Rectal smooth muscle tissue (tissue), 1 donor: ENCODE measurements at regions not wholly inside any gene's neighbourhood (a gene's known extent, or its start where the extent isn't known, plus 50 kb on each side); places are given as distances from the start of the nearest gene placed in this dataset.
"Not testable (repeated sequence)": the region's sequence is repeated elsewhere in the genome, so short reads cannot be mapped to it uniquely, and the experiment has no call there.

Experiments used
- H3K27ac ChIP-seq: one replicate; pipeline ENCODE4 v1.7.0; 2013; ENCODE audit warnings: low read depth, low read length, inconsistent platforms
- H3K27me3 ChIP-seq: one replicate; pipeline ENCODE4 v1.7.0; 2013; ENCODE audit warnings: low read length; ENCODE audit not compliant: control insufficient read depth, insufficient read depth
- H3K36me3 ChIP-seq: one replicate; pipeline ENCODE4 v1.7.0; 2013; ENCODE audit warnings: low read length; ENCODE audit not compliant: control insufficient read depth, insufficient read depth
- H3K4me1 ChIP-seq: one replicate; pipeline ENCODE4 v1.7.0; 2013; ENCODE audit warnings: low read length; ENCODE audit not compliant: control insufficient read depth, insufficient read depth
- H3K4me3 ChIP-seq: one replicate; pipeline ENCODE4 v1.7.0; 2013; ENCODE audit warnings: low read length
- H3K9ac ChIP-seq: one replicate; pipeline ENCODE4 v1.7.0; 2013; ENCODE audit warnings: low read length

- H3K27me3 ChIP-seq, H3K27ac ChIP-seq, H3K4me1 ChIP-seq, H3K9ac ChIP-seq, H3K4me3 ChIP-seq, H3K36me3 ChIP-seq: not testable (repeated sequence)
Measured at GRCh38 chr9:63912451-63912850, 1372.6 kb downstream of the FOXD4L5 start.

- H3K27ac ChIP-seq, H3K4me1 ChIP-seq, H3K36me3 ChIP-seq, H3K9ac ChIP-seq, H3K27me3 ChIP-seq, H3K4me3 ChIP-seq: not testable (repeated sequence)
Measured at GRCh38 chr9:63909076-63909475, 1375.9 kb downstream of the FOXD4L5 start.

- not testable (repeated sequence) for H3K27ac ChIP-seq, H3K36me3 ChIP-seq, H3K9ac ChIP-seq, H3K27me3 ChIP-seq, H3K4me3 ChIP-seq, H3K4me1 ChIP-seq
Measured at GRCh38 chr9:63899637-63900190, 1385.3 kb downstream of the FOXD4L5 start.

DNA sequence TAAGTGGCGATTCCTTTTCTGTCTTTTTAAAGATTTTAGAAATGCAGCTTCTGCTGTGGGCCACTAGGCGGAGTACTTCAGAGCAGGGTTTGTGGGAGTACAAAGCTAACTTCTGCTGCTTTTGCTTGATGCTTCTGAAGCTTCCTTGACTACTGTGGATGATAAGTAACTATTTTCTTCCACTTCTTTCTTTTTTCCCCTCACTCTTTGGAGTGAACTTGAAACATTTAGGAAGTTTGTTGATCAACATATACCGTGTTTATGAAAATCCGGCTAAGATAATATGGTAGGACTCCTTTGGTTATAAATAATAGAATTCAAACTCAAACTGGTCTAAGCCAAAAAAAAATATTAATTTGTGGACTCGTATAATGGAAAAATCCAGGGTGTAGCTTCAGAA, 1403.6 kb downstream of the FOXD4L5 start:
- not testable (repeated sequence) for H3K4me1 ChIP-seq

GRCh38 chr9:63876380-63876779, 1408.6 kb downstream of the FOXD4L5 start:
- not testable (repeated sequence) for H3K9ac ChIP-seq, H3K36me3 ChIP-seq, H3K27ac ChIP-seq, H3K4me3 ChIP-seq, H3K27me3 ChIP-seq, H3K4me1 ChIP-seq

More for the DNA sequence above, 1403.6 kb downstream of the FOXD4L5 start:
- H3K9ac ChIP-seq, H3K27ac ChIP-seq, H3K36me3 ChIP-seq, H3K27me3 ChIP-seq, H3K4me3 ChIP-seq: not testable (repeated sequence)

DNA sequence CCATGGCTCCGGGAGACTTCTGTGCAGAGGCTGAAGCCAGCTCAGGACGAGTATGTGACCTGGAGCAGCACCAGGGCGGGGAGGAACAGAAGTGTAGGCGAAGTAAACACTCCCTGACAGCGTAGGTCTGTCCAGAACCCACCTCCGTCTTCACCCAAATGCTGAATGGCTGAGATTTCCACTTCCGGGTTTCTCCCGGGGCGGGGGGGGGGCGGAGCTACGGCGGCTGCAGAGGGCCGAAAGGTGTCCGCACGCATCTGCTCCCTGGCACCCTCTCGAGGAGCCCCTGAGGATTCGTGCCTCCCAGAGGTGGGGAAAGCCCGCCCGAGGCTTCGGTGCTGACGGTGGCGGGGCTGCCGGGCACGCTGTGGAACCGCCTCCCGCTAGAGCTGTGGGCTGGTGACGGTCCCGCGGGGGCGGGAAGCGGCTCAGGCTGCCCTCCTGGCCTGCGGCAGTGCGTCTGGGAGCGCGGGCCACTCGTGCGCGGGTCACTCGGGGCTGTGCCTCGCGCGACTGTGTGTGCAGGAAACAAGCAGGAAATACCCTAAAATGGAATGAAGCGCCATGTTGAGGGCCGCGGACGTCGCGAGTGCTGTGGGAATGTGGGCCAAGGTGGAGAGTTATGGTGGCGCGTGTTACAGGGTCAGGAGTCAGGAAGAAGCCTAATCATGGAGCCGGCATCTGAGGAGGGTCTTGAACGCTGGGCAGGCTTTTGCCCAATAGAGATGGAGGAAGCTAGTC, 1425.4 kb downstream of the FOXD4L5 start:
- Histone ChIP-seq H3K4me3 (no peak overlapping the region), H3K27me3 (no peaks in the 10 kb centered on the region), H3K4me1 (no peaks in the 10 kb centered on the region), H3K36me3 (no peaks in the 10 kb centered on the region), H3K27ac (no peak overlapping the region), H3K9ac (no peak overlapping the region)

GRCh38 chr9:63859090-63859474, 1425.9 kb downstream of the FOXD4L5 start:
- H3K36me3 ChIP-seq, H3K27ac ChIP-seq, H3K4me3 ChIP-seq, H3K4me1 ChIP-seq, H3K9ac ChIP-seq, H3K27me3 ChIP-seq: not testable (repeated sequence)

- not testable (repeated sequence) for H3K36me3 ChIP-seq, H3K27ac ChIP-seq, H3K27me3 ChIP-seq, H3K4me1 ChIP-seq, H3K9ac ChIP-seq, H3K4me3 ChIP-seq
Measured at GRCh38 chr9:63853140-63853751, 1431.8 kb downstream of the FOXD4L5 start.

GRCh38 chr9:63824804-63825203, 1460.2 kb downstream of the FOXD4L5 start:
- not testable (repeated sequence) for H3K27ac ChIP-seq, H3K9ac ChIP-seq

GRCh38 chr9:63823375-63824201, 1461.4 kb downstream of the FOXD4L5 start:
- H3K4me1 ChIP-seq, H3K4me3 ChIP-seq, H3K9ac ChIP-seq, H3K36me3 ChIP-seq, H3K27ac ChIP-seq, H3K27me3 ChIP-seq: not testable (repeated sequence)

More at GRCh38 chr9:63824804-63825203, 1460.2 kb downstream of the FOXD4L5 start:
- H3K4me1 ChIP-seq, H3K4me3 ChIP-seq, H3K27me3 ChIP-seq, H3K36me3 ChIP-seq: not testable (repeated sequence)

DNA sequence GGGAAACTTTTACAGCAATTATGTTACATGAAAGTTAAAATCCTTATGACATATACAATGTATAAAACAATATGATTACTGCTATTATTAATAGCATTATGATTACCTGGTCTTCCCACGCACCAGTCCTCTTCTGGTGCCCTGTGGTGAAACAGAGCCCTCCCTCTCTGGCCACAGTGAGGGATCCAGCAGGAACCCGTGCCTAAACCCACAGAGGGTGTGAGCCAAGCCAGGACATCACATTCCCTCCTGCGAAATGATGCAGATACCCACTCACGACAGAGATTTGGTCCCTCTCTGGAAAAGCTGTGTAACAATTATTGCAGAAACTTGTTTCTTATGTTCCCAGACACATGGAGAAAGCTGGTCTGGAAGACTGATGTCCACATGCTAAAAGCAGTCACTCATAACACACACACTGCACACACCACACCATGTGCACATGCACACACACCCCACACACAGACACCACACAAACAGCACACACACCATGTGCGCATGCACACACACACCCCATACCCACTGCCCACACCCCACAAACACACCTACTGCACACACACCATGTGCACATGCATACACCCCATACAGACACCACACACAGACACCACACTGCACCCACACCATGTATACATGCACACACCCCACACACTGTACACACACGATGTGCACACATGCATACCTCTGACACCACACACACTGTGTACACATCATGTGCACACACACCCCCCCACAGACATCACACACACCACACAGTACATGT, 1462.2 kb downstream of the FOXD4L5 start:
- H3K36me3 ChIP-seq, H3K4me1 ChIP-seq, H3K4me3 ChIP-seq, H3K27me3 ChIP-seq, H3K27ac ChIP-seq, H3K9ac ChIP-seq: not testable (repeated sequence)

GRCh38 chr9:63821293-63821692, 1463.7 kb downstream of the FOXD4L5 start:
- H3K27me3 ChIP-seq, H3K27ac ChIP-seq, H3K36me3 ChIP-seq, H3K4me3 ChIP-seq, H3K4me1 ChIP-seq, H3K9ac ChIP-seq: not testable (repeated sequence)
